ENCODE measurements at regions not wholly inside any gene's neighbourhood (a gene's known extent, or its start where the extent isn't known, plus 50 kb on each side); places are given as distances from the start of the nearest gene placed in this dataset.

DNA sequence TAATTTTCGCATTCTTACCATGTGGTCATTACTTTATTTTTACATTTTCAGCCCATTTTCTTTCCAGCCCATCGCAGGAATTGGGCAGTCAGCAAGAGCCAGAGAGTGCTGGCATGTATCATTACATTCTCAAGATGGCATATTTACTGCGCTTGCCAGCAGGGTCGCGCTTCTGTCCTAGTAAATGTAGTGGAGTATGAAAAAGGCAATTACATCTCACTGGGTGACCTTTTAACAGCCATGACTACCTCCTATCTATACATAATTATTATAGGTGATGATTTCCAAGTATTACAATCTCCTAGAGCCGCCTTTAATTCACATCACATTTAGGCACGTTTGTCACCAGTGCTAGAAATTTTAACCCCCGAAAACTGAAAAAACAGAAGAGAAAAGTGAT lies 433.7 kb upstream of the MGMT start:
- Histone ChIP-seq H3K4me2 (ENCODE audit: low read length) (no peak overlapping the region), H3F3A (ENCODE audit: control insufficient read depth, insufficient read depth) (no peaks in the 10 kb centered on the region), H3K9me3 (ENCODE audit: control insufficient read depth, insufficient read depth, low read length) (no peaks in the 10 kb centered on the region), H3K4me1 (ENCODE audit: control insufficient read depth, low read length) (no peaks in the 10 kb centered on the region), H3K79me2 (ENCODE audit: control insufficient read depth, low read length) (no peaks in the 10 kb centered on the region), H3K27me3 (ENCODE audit: control insufficient read depth, low read length) (peaks cover 6% of the 10 kb centered on the region; the same call in 1 of the 2 replicates), H3K27ac (ENCODE audit: low read depth, low read length) (no peak overlapping the region), H3K4me3 (ENCODE audit: low read length) (no peak overlapping the region), H4K20me1 (ENCODE audit: control insufficient read depth, insufficient read depth, low read depth, low read length) (no peaks in the 10 kb centered on the region), H3K9me2 (replicated peaks; ENCODE audit: control insufficient read depth, low read length) (no peaks in the 10 kb centered on the region), H3K36me3 (ENCODE audit: control insufficient read depth, low read length) (no peaks in the 10 kb centered on the region)
- TF ChIP-seq, protein P1, sequence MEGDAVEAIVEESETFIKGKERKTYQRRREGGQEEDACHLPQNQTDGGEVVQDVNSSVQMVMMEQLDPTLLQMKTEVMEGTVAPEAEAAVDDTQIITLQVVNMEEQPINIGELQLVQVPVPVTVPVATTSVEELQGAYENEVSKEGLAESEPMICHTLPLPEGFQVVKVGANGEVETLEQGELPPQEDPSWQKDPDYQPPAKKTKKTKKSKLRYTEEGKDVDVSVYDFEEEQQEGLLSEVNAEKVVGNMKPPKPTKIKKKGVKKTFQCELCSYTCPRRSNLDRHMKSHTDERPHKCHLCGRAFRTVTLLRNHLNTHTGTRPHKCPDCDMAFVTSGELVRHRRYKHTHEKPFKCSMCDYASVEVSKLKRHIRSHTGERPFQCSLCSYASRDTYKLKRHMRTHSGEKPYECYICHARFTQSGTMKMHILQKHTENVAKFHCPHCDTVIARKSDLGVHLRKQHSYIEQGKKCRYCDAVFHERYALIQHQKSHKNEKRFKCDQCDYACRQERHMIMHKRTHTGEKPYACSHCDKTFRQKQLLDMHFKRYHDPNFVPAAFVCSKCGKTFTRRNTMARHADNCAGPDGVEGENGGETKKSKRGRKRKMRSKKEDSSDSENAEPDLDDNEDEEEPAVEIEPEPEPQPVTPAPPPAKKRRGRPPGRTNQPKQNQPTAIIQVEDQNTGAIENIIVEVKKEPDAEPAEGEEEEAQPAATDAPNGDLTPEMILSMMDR (IDR thresholded peaks at IDR 0.05; ENCODE audit: low read depth, low read length, poor library complexity, severe bottlenecking), result no peak
- TF ChIP-seq EZH2phosphoT487 (IDR thresholded peaks at IDR 0.05; ENCODE audit: borderline replicate concordance, low read length), result no peak

DNA sequence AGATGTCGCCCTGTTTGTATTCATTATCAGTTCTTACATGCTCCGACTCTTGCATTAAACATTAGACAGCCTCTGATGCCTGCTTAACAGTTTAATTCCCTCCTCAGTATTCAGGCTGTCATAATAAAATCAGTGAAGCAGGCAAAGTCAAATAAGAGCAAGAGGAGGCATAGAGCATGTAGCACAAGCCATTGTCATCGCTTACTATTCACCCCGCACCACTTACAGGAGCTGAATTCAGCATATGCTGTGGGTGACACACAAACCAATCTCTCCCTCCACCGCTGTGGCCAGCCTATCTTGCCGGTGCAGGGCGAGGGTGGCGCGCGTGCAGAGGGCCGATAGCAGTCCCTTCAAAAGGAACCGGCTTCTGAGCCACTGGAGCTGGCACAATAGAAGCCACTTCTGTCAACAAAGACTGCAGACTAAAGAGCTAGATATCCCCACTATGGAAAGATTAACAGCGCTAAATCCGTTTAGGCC lies 433.2 kb upstream of the MGMT start:
- Histone ChIP-seq H3K4me1 (ENCODE audit: control insufficient read depth, low read length) (no peaks in the 10 kb centered on the region), H3K36me3 (ENCODE audit: control insufficient read depth, low read length) (no peaks in the 10 kb centered on the region), H3K9me3 (ENCODE audit: control insufficient read depth, insufficient read depth, low read length) (no peaks in the 10 kb centered on the region), H3K79me2 (ENCODE audit: control insufficient read depth, low read length) (no peaks in the 10 kb centered on the region), H3K9me2 (replicated peaks; ENCODE audit: control insufficient read depth, low read length) (no peaks in the 10 kb centered on the region), H3K4me3 (ENCODE audit: low read length) (no peak overlapping the region), H3K27me3 (ENCODE audit: control insufficient read depth, low read length) (peaks cover 6% of the 10 kb centered on the region; the same call in 1 of the 2 replicates), H3K4me2 (ENCODE audit: low read length) (no peak overlapping the region), H4K20me1 (ENCODE audit: control insufficient read depth, insufficient read depth, low read depth, low read length) (no peaks in the 10 kb centered on the region), H3K27ac (ENCODE audit: low read depth, low read length) (no peak overlapping the region), H3F3A (ENCODE audit: control insufficient read depth, insufficient read depth) (no peaks in the 10 kb centered on the region)
- TF ChIP-seq, protein P1 (IDR thresholded peaks at IDR 0.05; ENCODE audit: low read depth, low read length, poor library complexity, severe bottlenecking), result no peak
- no peak for TF ChIP-seq EZH2phosphoT487 (IDR thresholded peaks at IDR 0.05; ENCODE audit: borderline replicate concordance, low read length)

DNA sequence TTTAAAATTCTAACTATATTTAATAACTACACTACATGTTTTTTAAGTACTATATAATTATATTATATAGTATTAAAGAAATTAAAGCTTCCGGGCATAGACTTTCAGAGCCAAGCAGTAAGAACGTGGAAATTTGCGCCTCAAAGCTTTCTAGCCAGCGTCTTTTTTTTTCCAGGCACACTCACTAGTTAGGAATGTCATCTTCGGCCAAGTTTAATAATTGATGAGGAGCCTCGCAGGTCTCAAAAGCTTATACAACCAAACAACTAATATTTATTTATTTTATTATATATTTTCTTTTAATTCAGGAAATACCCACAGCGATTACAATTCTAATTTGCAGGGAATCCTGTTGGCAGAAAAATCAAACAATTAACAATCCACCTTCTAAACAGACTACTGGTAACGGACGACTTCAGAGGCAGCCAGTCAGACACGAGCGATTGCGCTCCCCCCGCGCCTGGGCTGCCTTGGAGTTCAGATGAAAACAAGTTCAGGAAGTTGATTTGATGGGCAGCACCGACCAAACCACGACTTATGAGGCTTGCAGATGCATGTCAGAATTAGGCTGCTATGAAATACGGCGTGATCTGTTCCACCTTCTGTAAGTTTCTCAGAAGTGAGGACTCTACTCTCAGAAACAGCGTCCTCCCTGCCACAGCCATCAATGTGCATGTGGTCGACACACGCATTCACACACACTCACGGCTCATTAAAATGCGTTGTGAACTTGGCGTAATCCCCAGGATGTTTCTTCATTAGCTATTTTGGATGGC lies 431.8 kb upstream of the MGMT start:
- no peaks in the 10 kb centered on the region for H4K20me1 ChIP-seq (ENCODE audit: control insufficient read depth, insufficient read depth, low read depth, low read length)
- H3K79me2 ChIP-seq (ENCODE audit: control insufficient read depth, low read length), result no peaks in the 10 kb centered on the region
- peaks cover 6% of the 10 kb centered on the region; the same call in 1 of the 2 replicates for H3K27me3 ChIP-seq (ENCODE audit: control insufficient read depth, low read length)
- H3K4me1 ChIP-seq (ENCODE audit: control insufficient read depth, low read length), result no peaks in the 10 kb centered on the region
- no peak overlapping the region for H3K27ac ChIP-seq (ENCODE audit: low read depth, low read length)
- H3K4me2 ChIP-seq (ENCODE audit: low read length), result no peak overlapping the region
- no peaks in the 10 kb centered on the region for H3K9me3 ChIP-seq (ENCODE audit: control insufficient read depth, insufficient read depth, low read length)
- H3K4me3 ChIP-seq (ENCODE audit: low read length), result no peak overlapping the region
- no peaks in the 10 kb centered on the region for H3F3A ChIP-seq (ENCODE audit: control insufficient read depth, insufficient read depth)
- H3K36me3 ChIP-seq (ENCODE audit: control insufficient read depth, low read length), result no peaks in the 10 kb centered on the region
- no peaks in the 10 kb centered on the region for H3K9me2 ChIP-seq (replicated peaks; ENCODE audit: control insufficient read depth, low read length)
- TF ChIP-seq, protein P1 (IDR thresholded peaks at IDR 0.05; ENCODE audit: low read depth, low read length, poor library complexity, severe bottlenecking), result no peak
- TF ChIP-seq EZH2phosphoT487 (IDR thresholded peaks at IDR 0.05; ENCODE audit: borderline replicate concordance, low read length), result no peak

Measured in DOHH2 (cell line).